GM21723 (cell line): ENCODE measurements at regions not wholly inside any gene's neighbourhood (a gene's known extent, or its start where the extent isn't known, plus 50 kb on each side); places are given as distances from the start of the nearest gene placed in this dataset.
"Not testable (repeated sequence)": the region's sequence is repeated elsewhere in the genome, so short reads cannot be mapped to it uniquely, and the experiment has no call there.

Source experiments
- ATAC-seq: cut with Tn5 transposase; IDR thresholded peaks from one replicate; pipeline ENCODE4 v1.9.1; 2021; ENCODE audit warnings: mild to moderate bottlenecking, moderate library complexity; ENCODE audit not compliant: unreplicated experiment

GRCh38 chr14:30214014-30214413 is 286.4 kb upstream of the PRKD1 start:
- ATAC-seq, result no peak

- no peak for ATAC-seq
These were observed 286.9 kb upstream of the PRKD1 start for GRCh38 chr14:30214461-30215090.

- no peak for ATAC-seq
These were observed 291.3 kb upstream of the PRKD1 start for GRCh38 chr14:30218907-30219306.

DNA sequence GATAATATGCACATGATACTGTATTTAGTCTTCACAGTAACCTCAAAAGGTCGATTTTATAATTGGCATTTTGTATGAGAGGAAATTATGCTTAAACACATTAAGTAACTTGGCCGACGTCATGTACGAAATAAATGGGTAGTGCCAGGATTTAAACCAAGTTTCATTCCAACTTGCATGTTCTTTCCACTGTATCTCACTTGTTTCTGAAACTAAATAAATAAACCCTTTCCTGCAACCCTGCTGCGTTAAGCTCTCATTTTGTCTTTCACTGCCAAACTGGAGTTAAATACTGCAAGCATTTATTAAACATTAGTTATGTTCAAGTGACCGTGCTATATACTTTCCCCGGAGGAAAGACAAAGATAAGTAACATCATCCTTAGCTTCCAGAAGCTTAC is 293.9 kb upstream of the PRKD1 start:
- ATAC-seq, result no peak

- no peak for ATAC-seq
These were observed 295.7 kb upstream of the PRKD1 start for GRCh38 chr14:30223385-30223785.

- no peak for ATAC-seq
These were observed 296.3 kb upstream of the PRKD1 start for GRCh38 chr14:30223966-30224365.

DNA sequence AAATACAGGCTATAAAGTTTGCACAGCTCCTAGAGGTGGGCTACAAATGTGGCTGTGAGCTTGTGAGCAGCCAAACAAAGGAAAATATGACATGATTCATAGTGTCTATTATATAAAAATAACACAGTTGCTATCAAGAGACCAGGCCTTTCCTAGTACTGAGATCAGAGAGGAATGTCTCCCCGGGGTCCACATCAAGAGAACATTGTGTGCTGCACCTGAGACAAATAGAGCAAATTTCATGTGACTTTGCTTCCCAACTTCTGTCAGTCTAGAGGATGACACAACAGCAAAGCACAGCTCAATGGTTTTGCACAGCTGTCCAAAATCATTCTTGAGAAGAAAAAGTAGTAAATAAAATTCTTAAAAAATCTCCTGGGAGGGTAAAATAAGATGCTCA is 297.5 kb upstream of the PRKD1 start:
- no peak for ATAC-seq

DNA sequence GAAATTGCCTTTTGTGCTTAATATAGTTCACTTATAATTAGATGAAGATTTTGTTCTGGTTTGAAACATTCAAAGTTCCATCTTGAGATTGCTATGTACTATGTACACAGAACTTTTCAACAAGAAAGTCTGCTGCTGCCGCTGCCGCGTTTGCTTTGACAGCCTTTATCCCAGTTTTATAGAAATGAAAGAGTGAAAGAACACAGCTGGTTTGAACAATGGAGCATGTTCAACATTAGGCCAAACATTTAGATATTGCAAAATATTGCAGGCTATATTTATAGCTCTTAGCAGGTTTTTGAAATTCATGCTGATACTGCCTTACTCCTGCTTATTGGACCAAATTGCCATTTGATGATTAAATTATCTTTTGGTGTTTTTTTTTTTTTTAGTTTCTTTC is 299.8 kb upstream of the PRKD1 start:
- no peak for ATAC-seq

DNA sequence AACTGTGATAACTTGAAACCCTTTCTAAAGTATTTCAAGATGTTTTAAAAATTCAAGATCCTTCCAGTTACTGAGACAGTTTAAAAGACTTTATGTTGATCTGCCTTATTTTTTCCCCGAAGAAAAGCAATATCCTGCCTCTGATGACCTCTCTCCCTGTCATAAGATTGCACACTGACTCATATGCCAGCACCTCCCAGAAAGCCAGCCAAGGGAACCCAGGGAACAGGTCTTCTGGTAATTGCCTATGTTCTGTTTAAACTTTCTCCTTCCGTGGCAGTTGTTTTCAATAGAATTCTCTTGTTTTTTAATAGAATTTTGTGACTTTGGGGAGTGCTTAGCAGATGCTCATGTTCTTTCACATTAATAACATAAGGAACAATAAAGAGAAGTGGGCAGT is 300.2 kb upstream of the PRKD1 start:
- no peak for ATAC-seq

DNA sequence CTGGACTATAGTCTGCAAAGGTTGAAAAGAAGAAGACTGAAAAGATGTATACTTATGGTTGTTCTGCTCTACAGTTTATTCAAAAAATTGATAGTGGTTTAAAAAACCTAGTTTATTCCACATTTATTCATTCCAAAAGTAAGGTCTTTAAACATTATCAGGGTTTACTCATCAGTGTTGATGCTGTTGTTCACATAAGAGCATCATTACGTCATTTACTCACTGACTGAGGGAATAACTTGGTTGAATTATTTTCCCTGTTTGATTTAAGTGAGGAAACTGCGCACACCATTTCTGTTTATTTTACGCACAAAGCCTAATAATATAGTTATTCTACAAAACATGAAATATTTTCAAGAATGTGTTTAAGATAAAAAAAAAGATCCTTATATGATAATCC is 303.1 kb upstream of the PRKD1 start:
- no peak for ATAC-seq

DNA sequence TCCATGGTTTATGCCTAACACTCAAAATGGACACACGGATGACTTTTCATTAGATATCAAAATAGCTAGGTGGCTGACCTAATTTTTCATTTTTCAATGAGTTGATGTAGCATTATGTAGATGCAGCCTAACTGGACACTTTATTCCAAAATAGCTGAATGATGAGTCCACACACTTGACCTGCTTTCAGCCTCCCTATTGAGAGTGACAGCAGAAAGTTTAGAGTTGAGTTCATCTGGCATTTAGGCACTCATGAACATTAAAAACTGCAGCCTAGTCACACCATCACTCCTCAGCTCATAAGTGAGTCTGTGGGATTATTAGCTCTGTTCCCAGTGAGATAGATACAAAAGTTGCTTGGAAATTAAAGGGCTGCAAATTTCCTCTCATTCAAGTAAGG is 307.3 kb upstream of the PRKD1 start:
- no peak for ATAC-seq

DNA sequence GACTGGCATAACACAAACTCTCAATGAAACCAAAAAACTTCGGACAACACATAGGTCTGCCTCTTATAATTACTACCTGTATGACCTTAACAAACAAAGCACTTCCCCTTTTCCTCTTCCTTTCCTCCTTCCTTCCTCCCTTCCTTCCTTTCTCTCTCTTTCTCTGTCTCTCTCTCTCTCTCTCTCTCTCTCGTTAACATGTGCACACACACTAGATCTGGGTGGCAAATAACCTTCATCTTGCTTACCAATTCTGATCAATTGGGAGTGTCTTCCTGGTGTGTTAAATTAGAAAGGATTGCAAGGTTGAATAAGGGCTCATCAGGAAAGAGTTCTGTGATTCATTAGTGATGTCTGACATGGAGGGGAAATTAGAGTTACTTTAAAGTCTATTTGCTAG is 307.8 kb upstream of the PRKD1 start:
- no peak for ATAC-seq

- no peak for ATAC-seq
These were observed 311.3 kb upstream of the PRKD1 start for GRCh38 chr14:30238936-30239335.

GRCh38 chr14:30240018-30240417 is 312.4 kb upstream of the PRKD1 start:
- no peak for ATAC-seq

DNA sequence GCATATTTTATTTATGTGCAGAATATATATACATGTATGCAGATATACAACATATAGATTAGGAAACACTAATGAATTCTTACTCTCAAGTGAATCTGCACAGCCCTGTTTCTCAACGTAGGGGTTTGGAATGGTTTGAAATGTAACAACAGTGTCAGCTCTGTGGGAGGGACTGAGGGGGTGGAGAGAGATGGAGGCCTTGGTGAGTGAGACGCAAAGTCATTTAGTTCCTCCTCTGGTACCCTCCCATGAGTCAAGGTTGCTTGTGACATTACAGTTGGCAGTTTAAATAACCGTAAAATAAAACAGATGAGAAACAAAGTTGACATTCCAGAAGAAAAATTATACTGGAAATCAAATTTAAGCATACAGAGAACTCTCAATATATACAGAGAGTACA is 313.0 kb upstream of the PRKD1 start:
- no peak for ATAC-seq

GRCh38 chr14:30242744-30243143 is 315.1 kb upstream of the PRKD1 start:
- ATAC-seq, result no peak

- no peak for ATAC-seq
These were observed 315.6 kb upstream of the PRKD1 start for GRCh38 chr14:30243207-30243606.

GRCh38 chr14:30243805-30244204 is 315.2 kb upstream of the G2E3 start:
- ATAC-seq, result no peak

DNA sequence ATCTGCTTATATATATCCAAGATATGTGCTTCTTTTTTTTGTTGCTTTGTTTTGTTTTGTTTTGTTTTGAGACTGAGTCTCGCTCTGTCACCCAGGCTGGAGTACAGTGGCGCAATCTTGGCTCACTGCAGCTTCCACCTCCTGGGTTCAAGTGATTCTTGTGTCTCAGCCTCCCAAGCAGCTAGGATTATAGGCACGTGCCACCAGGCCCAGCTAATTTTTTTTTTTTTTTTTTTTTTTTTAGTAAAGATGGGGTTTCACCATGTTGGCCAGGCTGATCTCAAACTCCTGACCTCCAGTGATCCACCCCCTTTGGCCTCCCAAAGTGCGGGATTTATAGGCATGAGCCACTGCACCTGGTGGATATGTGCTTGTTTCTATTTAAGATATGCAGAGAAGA is 314.6 kb upstream of the G2E3 start:
- ATAC-seq, result not testable (repeated sequence)

GRCh38 chr14:30251017-30251416 is 307.9 kb upstream of the G2E3 start:
- ATAC-seq, result no peak

DNA sequence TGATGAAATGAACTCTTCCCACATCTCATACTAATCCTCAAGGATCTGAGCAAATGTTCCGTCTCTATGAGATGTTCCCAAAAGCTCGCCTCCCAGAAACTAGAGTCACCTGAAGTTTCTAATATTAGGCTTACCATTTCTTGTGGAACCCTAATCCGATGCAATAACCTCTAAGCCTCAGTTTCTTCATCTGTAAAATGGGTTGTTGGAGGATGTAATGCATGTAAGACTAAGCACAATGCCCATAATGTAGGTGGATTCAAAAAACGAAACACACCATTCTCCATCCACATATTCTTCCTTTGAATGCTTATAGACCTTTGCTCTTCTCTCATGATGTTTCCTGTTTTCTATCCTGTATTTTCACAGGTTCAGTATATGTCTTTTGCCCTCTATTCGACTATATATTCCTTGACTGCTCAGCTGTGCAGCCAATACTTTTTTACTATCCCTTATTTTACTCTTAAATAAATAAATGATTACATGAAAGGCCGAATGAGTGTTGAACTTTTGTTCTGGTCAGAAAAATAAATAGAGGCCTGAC is 307.3 kb upstream of the G2E3 start:
- no peak for ATAC-seq

- no peak for ATAC-seq
These were observed 306.8 kb upstream of the G2E3 start for GRCh38 chr14:30252151-30252550.
